ENCODE measurements at regions not wholly inside any gene's neighbourhood (a gene's known extent, or its start where the extent isn't known, plus 50 kb on each side); places are given as distances from the start of the nearest gene placed in this dataset.

DNA sequence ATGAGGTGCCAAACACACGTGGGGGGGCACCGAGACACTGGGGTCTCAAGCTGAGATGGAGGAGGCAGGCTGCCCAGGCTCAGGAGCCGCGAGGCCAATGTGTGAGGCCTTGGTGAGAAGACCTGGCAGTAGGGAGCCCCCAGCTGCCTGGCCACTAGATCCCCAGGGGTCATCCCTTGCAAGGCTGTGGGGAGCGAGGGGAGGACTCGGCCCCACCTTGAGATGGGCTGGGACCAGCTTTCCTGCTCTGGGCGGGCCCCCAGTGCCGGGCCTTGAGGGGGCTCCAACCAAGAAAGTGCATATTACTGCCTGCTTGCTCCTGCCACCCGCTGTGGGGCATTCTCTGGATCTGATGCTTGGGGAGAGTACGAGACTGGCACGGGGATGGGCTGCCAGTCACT, 107.0 kb downstream of the CTTN start:
- no peaks in the 10 kb centered on the region for H3K9me3 ChIP-seq (ENCODE audit: control insufficient read depth, low read length, poor library complexity, severe bottlenecking)
- H3K4me1 Mint-ChIP-seq: peaks cover 2% of the 10 kb centered on the region
- ATAC-seq: no peak
- peaks cover 22% of the 10 kb centered on the region for H3K27me3 Mint-ChIP-seq
- no peak overlapping the region for H3K27ac Mint-ChIP-seq
- DNase-seq: no peak
- no peaks in the 10 kb centered on the region for H3K36me3 Mint-ChIP-seq (ENCODE audit: low read depth)
- H3K4me3 Mint-ChIP-seq: no peak overlapping the region

DNA sequence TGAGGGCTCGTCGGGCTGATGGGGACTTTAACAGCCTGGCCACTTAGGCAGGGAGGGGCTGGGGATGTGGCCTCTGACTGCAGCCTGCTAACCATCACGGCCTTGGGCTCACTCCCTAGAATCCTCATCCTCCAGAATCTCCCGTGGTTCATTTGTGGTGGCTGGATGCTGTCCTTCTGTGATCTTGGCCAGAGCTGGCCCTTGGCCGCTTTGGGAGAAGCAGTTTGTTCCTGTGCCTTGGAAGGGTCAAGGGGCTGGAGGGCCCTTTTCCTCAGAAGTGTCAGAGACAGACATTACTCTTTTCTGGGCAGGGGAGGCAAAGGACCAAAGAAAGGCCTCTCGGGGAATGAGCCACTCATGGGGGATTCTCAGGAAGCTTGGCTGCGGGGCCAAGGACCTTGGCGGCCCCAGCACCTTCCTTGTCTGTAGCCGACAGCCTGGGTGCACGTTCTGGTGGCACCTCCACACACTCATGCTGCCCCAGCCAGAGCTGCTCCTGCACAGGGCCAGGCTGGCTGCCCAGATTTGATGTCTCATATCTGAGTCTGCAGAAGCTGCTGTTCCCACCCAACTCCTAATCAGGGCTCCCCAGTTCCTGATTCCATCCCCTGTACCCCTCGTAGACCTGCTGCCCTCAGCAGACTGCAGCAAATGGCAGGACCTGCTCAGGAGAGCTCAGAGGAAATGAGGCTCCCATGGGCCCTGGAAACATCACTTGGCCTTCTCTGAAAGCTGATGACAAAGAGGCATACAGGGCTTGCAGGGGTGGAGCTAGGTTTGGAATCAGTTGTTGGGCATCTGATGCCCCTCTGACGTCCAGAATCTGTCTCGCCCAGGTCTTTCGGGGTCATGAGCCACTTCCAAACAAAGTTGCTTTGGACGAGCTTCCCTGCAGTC, 107.7 kb downstream of the CTTN start:
- H3K27ac Mint-ChIP-seq: no peak overlapping the region
- DNase-seq (peak in 1 of 3 donors; percentile 6), ATAC-seq (no peak)
- no peaks in the 10 kb centered on the region for H3K9me3 ChIP-seq (ENCODE audit: control insufficient read depth, low read length, poor library complexity, severe bottlenecking)
- H3K4me3 Mint-ChIP-seq: no peak overlapping the region
- peaks cover 22% of the 10 kb centered on the region for H3K27me3 Mint-ChIP-seq
- peaks cover 2% of the 10 kb centered on the region for H3K4me1 Mint-ChIP-seq
- H3K36me3 Mint-ChIP-seq (ENCODE audit: low read depth): no peaks in the 10 kb centered on the region

DNA sequence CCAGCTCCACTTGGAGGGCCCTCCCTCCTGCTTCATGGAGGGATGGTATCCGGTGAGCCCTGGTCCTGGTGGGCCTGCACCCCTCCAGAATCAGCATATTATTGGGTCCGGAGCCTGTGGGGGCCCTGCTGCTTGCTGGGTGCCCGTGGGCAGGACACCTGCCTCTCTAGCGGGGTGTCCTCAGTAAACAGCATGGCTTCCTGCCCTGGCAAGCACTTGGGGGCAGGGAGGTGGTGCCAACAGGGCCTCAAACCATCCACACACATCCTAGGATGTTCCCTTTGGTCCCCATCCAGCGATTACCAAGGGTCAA, 108.3 kb downstream of the CTTN start:
- peaks cover 2% of the 10 kb centered on the region for H3K9me3 ChIP-seq (ENCODE audit: control insufficient read depth, low read length, poor library complexity, severe bottlenecking)
- Mint-ChIP-seq H3K27me3 (peaks cover 22% of the 10 kb centered on the region), H3K27ac (no peak overlapping the region), H3K4me3 (no peak overlapping the region), H3K4me1 (peaks cover 2% of the 10 kb centered on the region), H3K36me3 (ENCODE audit: low read depth) (no peaks in the 10 kb centered on the region)
- no peak for ATAC-seq
- DNase-seq: no peak

DNA sequence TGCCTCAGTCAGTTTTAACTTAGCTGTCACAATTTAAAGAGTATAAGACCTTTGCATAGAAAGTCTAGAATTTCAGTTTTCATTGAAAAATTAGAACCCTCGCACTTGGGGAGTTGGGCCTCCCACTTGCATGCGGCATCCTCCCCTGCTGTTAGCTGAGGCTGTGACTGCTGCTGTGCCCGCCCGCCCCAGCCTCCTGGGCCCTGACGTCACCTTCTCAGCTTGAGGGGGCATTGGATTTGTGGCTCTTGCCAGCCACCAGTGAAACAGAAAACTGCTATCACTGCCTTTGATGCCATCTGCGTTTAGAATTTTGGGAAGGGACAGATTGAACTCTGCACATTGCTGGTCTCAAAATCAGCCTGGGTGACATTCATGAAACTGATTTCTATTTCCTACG, 108.7 kb downstream of the CTTN start:
- Mint-ChIP-seq H3K36me3 (ENCODE audit: low read depth) (no peaks in the 10 kb centered on the region), H3K4me3 (no peak overlapping the region), H3K27ac (no peak overlapping the region), H3K4me1 (peaks cover 2% of the 10 kb centered on the region), H3K27me3 (peaks cover 22% of the 10 kb centered on the region)
- H3K9me3 ChIP-seq (ENCODE audit: control insufficient read depth, low read length, poor library complexity, severe bottlenecking): peaks cover 3% of the 10 kb centered on the region
- ATAC-seq (no peak), DNase-seq (no peak)

DNA sequence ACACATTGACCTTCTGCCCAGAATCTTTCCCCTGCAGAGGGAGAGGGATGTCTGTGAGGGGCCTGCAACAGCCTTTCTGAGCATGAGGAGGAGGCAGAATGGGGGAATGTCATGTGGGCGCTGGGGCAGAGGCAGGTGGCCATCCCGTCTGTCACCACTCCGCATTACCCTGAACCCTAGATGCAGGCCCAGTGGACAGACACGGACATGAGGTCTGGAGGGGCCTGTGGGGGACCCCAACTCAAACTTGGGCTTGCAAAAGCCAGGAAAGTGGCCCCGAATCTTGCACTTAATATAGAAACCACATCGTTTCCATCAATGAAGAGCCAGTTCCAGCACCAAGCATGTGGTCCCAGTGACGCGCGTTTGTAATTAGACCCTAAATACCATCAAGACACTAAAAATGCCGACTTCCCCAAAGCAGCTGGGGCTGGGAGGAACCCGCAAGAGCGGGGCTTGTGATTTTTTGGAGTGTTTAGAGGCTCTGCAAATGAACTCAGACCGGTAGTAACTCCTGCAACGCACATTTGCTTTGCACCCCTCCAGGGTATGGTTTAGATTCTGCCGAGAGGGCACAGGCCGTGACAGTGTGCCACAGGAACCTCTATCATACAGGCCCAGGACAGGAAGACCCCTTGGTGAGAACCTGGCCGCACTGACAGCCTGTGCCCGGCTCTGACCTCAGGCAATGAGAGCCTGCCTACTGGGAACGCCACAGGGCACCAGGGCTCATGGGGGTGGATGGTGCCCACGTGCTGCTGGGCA, 109.3 kb downstream of the CTTN start:
- Mint-ChIP-seq H3K4me3 (no peak overlapping the region), H3K27me3 (peaks cover 22% of the 10 kb centered on the region), H3K36me3 (ENCODE audit: low read depth) (no peaks in the 10 kb centered on the region), H3K4me1 (peaks cover 2% of the 10 kb centered on the region), H3K27ac (no peak overlapping the region)
- H3K9me3 ChIP-seq (ENCODE audit: control insufficient read depth, low read length, poor library complexity, severe bottlenecking): peaks cover 8% of the 10 kb centered on the region
- ATAC-seq: no peak
- no peak for DNase-seq

DNA sequence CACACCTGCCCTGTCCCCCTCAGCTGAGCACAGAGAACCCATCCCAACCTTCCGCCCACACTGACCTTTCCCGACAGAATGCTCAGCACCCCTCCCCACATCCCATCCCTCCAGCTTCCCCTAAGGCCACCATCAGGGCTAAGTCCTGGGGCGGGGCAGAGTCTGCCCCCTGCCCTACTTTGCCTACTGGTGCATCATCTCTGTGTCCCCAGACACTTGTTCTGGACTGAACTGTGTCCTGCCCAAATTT, 109.8 kb downstream of the CTTN start:
- no peak for ATAC-seq
- no peak for DNase-seq
- Mint-ChIP-seq H3K27me3 (peaks cover 22% of the 10 kb centered on the region), H3K36me3 (ENCODE audit: low read depth) (no peaks in the 10 kb centered on the region), H3K4me1 (peaks cover 2% of the 10 kb centered on the region), H3K27ac (no peak overlapping the region), H3K4me3 (no peak overlapping the region)
- H3K9me3 ChIP-seq (ENCODE audit: control insufficient read depth, low read length, poor library complexity, severe bottlenecking): peaks cover 8% of the 10 kb centered on the region

DNA sequence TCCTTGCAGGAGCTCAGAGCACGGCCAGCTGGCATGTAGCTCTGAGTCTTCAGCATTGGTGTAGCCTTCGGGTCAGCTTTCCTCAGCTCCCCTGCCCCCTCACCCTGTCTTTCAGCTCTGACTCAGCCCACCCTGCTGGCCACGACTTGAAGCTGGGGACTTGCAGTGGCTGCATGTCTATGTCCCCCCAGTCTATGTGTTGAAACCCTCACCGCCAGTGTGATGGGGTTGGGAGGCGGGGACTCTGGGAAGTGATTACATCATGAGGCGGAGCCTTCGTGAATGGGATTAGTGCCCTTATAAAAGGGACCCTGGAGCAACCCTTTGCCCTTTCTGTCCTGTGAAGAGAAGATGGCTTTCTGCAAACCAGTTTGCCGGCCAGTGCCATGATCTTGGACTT, 111.1 kb downstream of the CTTN start:
- Mint-ChIP-seq H3K36me3 (ENCODE audit: low read depth) (no peaks in the 10 kb centered on the region), H3K27me3 (peaks cover 13% of the 10 kb centered on the region), H3K4me1 (peaks cover under 1% of the 10 kb centered on the region), H3K4me3 (no peak overlapping the region), H3K27ac (no peak overlapping the region)
- H3K9me3 ChIP-seq (ENCODE audit: control insufficient read depth, low read length, poor library complexity, severe bottlenecking): peaks cover 8% of the 10 kb centered on the region
- ATAC-seq (no peak), DNase-seq (no peak)

DNA sequence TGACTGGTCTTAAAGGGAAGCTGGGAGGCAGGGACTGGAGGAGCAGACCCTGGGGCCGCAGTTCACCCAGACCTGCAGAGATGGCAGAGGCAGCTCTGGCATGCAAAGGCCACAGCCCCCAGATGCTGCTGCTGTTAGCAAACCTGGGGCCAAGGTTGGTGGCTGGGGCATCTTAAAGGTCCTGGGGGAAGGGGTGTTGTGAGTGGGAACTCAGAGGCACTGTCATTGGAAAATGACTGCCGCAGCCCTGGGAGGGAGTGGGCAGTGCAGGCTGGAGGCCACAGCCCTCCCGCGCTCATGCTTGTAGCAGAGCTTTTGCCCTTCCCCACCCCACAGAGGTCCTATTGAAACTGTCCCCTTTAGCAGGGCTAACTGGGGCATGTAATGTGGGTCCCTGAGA, 111.8 kb downstream of the CTTN start:
- H3K9me3 ChIP-seq (ENCODE audit: control insufficient read depth, low read length, poor library complexity, severe bottlenecking): peaks cover 8% of the 10 kb centered on the region
- ATAC-seq (no peak), DNase-seq (no peak)
- H3K4me1 Mint-ChIP-seq: no peaks in the 10 kb centered on the region
- H3K27me3 Mint-ChIP-seq: peaks cover 7% of the 10 kb centered on the region
- H3K36me3 Mint-ChIP-seq (ENCODE audit: low read depth): no peaks in the 10 kb centered on the region
- H3K4me3 Mint-ChIP-seq: no peak overlapping the region
- H3K27ac Mint-ChIP-seq: no peak overlapping the region

DNA sequence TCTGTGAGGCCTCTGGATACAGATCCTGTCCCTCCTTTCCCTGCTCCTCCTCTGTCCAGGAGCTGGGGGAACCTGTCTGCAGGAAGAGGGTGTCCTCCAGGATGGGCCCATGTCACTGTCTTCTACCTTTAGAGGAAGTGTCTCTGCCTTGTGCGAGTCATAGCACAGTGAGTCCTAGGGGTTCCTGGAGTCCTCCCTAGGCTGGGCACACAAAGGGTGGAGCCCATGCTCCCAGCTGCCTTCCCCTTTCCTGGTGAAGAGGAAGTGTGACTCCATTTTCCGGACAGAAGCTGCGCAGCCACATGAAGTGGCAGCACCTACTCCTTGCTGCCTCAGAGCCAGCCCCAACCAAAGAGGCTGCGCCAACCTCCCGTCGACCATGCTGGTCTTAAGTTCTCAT, 112.2 kb downstream of the CTTN start:
- no peak overlapping the region for H3K4me3 Mint-ChIP-seq
- H3K27ac Mint-ChIP-seq: no peak overlapping the region
- H3K27me3 Mint-ChIP-seq: peaks cover 6% of the 10 kb centered on the region
- H3K9me3 ChIP-seq (ENCODE audit: control insufficient read depth, low read length, poor library complexity, severe bottlenecking): peaks cover 8% of the 10 kb centered on the region
- DNase-seq (no peak), ATAC-seq (no peak)
- no peaks in the 10 kb centered on the region for H3K36me3 Mint-ChIP-seq (ENCODE audit: low read depth)
- H3K4me1 Mint-ChIP-seq: no peaks in the 10 kb centered on the region

DNA sequence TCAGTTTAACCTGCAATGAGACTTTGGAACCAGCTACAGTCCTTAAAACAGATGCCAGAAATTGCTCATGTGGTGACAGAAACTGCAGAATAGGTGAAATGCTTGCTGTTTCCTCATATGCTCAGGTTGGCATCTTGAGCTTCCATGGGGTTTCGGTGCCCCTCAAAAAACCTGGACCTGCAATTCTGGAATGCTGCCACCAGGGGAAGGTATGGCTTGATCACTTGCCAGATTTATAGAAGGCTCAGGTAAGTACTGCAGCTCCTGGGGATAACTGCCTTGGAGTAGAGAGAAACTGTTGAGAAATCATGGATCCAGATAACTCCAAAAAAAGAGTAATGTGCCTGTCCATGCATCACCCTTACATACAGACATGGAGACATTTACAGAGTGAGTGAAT, 113.0 kb downstream of the CTTN start:
- DNase-seq (no peak), ATAC-seq (no peak)
- Mint-ChIP-seq H3K4me3 (no peak overlapping the region), H3K27ac (no peak overlapping the region), H3K27me3 (peaks cover 6% of the 10 kb centered on the region), H3K36me3 (ENCODE audit: low read depth) (no peaks in the 10 kb centered on the region), H3K4me1 (no peaks in the 10 kb centered on the region)
- H3K9me3 ChIP-seq (ENCODE audit: control insufficient read depth, low read length, poor library complexity, severe bottlenecking): peaks cover 8% of the 10 kb centered on the region

DNA sequence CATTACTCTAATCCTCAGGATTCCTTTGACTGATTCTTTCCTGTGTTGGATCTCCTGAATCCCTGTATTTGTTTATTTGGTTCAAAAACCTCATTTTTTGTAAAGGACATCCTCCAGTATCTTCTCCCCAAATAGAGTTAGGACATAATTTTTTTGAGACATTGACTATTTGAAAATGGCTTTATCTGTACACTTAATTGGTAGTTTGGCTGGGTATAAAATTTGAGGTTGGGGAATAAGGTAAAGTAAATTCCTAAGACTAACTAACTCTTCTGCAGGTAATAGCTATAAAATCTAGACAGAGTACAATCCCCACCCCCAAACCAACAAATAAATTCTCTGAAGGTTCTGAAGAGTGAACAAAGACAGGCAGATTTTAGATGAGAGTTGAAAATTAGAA, 114.4 kb downstream of the CTTN start:
- DNase-seq (no peak), ATAC-seq (no peak)
- Mint-ChIP-seq H3K4me3 (no peak overlapping the region), H3K27ac (no peak overlapping the region), H3K36me3 (ENCODE audit: low read depth) (no peaks in the 10 kb centered on the region), H3K27me3 (peaks cover 6% of the 10 kb centered on the region), H3K4me1 (no peaks in the 10 kb centered on the region)
- peaks cover 8% of the 10 kb centered on the region for H3K9me3 ChIP-seq (ENCODE audit: control insufficient read depth, low read length, poor library complexity, severe bottlenecking)

DNA sequence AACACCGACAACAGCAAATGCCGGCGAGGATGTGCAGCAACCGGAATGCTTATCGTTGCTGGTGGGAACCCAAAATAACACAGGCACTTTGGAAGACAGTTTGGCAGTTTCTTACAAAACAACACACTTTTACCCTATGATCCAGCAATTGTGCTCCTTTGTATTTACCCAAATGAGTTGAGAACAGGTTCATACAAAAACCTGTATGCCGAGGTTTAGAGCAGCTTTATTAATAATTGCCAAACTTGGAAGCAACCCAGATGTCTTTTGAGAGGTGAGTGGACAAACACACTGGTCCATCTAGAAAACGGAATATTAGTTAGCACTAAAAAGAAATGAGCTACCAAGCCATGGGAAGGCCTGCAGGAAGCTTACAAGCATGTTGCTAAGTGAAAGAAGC, 118.9 kb downstream of the CTTN start:
- H3K27ac Mint-ChIP-seq: no peak overlapping the region
- ATAC-seq: no peak
- no peaks in the 10 kb centered on the region for H3K36me3 Mint-ChIP-seq (ENCODE audit: low read depth)
- H3K4me3 Mint-ChIP-seq: no peak overlapping the region
- peaks cover 2% of the 10 kb centered on the region for H3K9me3 ChIP-seq (ENCODE audit: control insufficient read depth, low read length, poor library complexity, severe bottlenecking)
- no peaks in the 10 kb centered on the region for H3K4me1 Mint-ChIP-seq
- peaks cover 22% of the 10 kb centered on the region for H3K27me3 Mint-ChIP-seq
- no peak for DNase-seq

DNA sequence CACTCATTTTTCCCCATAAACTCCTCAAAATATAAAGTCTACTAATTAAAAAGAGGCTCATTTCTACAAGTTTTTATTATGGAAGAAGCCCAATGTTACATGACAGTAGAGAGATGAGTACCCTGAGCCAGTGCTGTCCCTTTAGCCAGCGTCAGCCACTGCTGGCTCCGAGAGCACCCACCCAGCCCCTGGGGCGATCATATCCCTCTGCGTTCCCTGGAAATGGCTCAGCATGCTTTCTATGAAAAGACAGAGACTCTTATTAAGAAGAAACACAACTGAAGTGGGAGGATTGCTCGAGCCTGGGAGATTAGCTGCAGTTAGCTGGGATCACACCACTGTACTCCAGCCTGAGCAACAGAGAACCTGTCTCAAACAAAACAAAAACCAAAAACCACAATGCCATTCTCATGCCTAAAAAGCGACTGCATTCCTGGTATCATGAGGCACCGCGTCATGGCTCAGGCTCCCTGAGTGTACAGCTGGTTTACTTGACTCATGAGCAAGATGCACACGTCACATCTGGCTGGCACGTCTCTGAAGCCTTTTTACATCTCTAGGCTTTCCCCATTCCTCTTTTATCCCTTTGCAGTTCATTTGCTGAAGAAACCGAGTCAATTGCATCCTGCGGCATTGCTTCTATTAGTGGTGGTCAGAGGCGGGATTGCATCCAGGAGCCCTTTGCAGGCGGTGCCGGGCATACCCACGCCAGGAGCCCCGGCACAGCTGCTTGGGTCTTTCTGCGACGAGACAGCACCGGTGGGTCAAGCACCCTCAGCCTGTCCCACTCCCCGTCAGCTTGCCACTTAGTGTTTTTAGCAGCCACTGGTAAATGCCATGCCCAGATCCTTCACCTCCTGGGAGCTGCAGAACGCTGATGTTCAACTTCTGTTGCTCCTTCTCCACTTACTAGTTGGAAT, 119.9 kb downstream of the CTTN start:
- DNase-seq (no peak), ATAC-seq (no peak)
- no peak overlapping the region for H3K4me3 Mint-ChIP-seq
- peaks cover 33% of the 10 kb centered on the region for H3K27me3 Mint-ChIP-seq
- no peaks in the 10 kb centered on the region for H3K4me1 Mint-ChIP-seq
- H3K27ac Mint-ChIP-seq: no peak overlapping the region
- H3K9me3 ChIP-seq (ENCODE audit: control insufficient read depth, low read length, poor library complexity, severe bottlenecking): no peaks in the 10 kb centered on the region
- H3K36me3 Mint-ChIP-seq (ENCODE audit: low read depth): no peaks in the 10 kb centered on the region

Measured in T-helper 17 cell (primary cell).